ENCODE measurements at regions not wholly inside any gene's neighbourhood (a gene's known extent, or its start where the extent isn't known, plus 50 kb on each side); places are given as distances from the start of the nearest gene placed in this dataset.

GRCh38 chr6:22673474-22673873, 104.1 kb downstream of the HDGFL1 start:
- no peak for DNase-seq

- DNase-seq: no peak
These were observed 111.6 kb downstream of the HDGFL1 start for GRCh38 chr6:22680950-22681349.

GRCh38 chr6:22681761-22682160, 112.4 kb downstream of the HDGFL1 start:
- DNase-seq: no peak

- no peak for DNase-seq
These were observed 113.6 kb downstream of the HDGFL1 start for GRCh38 chr6:22682979-22683378.

- DNase-seq: no peak
These were observed 121.1 kb downstream of the HDGFL1 start for GRCh38 chr6:22690446-22690845.

- DNase-seq: no peak
These were observed 124.8 kb downstream of the HDGFL1 start for GRCh38 chr6:22694092-22694724.

- DNase-seq: no peak
These were observed 127.1 kb downstream of the HDGFL1 start for GRCh38 chr6:22696481-22696880.

- DNase-seq: no peak
These were observed 127.9 kb downstream of the HDGFL1 start for GRCh38 chr6:22697306-22697705.

GRCh38 chr6:22699151-22699550, 129.8 kb downstream of the HDGFL1 start:
- no peak for DNase-seq

- DNase-seq: no peak
These were observed 137.3 kb downstream of the HDGFL1 start for GRCh38 chr6:22706651-22707050.

- DNase-seq: no peak
These were observed 139.1 kb downstream of the HDGFL1 start for GRCh38 chr6:22708469-22708868.

- DNase-seq: no peak
These were observed 140.4 kb downstream of the HDGFL1 start for GRCh38 chr6:22709803-22710202.

- no peak for DNase-seq
These were observed 147.4 kb downstream of the HDGFL1 start for GRCh38 chr6:22716721-22717120.

GRCh38 chr6:22717915-22718314, 148.5 kb downstream of the HDGFL1 start:
- DNase-seq: no peak

GRCh38 chr6:22722913-22723312, 153.5 kb downstream of the HDGFL1 start:
- no peak for DNase-seq

- no peak for DNase-seq
These were observed 157.6 kb downstream of the HDGFL1 start for GRCh38 chr6:22726966-22727365.

- no peak for DNase-seq
These were observed 158.3 kb downstream of the HDGFL1 start for GRCh38 chr6:22727710-22728109.

- DNase-seq: no peak
These were observed 163.0 kb downstream of the HDGFL1 start for GRCh38 chr6:22732176-22732970.

- DNase-seq: no peak
These were observed 167.4 kb downstream of the HDGFL1 start for GRCh38 chr6:22736740-22737139.

- DNase-seq: peak; percentile 33
These were observed 168.0 kb downstream of the HDGFL1 start for GRCh38 chr6:22737331-22737730.

- DNase-seq: no peak
These were observed 168.8 kb downstream of the HDGFL1 start for GRCh38 chr6:22738194-22738593.

- no peak for DNase-seq
These were observed 178.2 kb downstream of the HDGFL1 start for GRCh38 chr6:22747571-22747970.

GRCh38 chr6:22748681-22749080, 179.3 kb downstream of the HDGFL1 start:
- no peak for DNase-seq

- DNase-seq: no peak
These were observed 180.3 kb downstream of the HDGFL1 start for GRCh38 chr6:22749696-22750095.

GRCh38 chr6:22751223-22751622, 181.9 kb downstream of the HDGFL1 start:
- DNase-seq: no peak

Data from NCI-H524 treated with DMSO at 0.1 percent for 48 hours (cell line).